SJCRH30 (cell line): ENCODE measurements at regions not wholly inside any gene's neighbourhood (a gene's known extent, or its start where the extent isn't known, plus 50 kb on each side); places are given as distances from the start of the nearest gene placed in this dataset.
"Not testable (repeated sequence)": the region's sequence is repeated elsewhere in the genome, so short reads cannot be mapped to it uniquely, and the experiment has no call there.

ENCODE experiments used
- DNase-seq, 2 experiments: peaks; one replicate each; pipeline ENCODE4 v3.0.0-alpha.2; 2015 to 2020
- H3K27ac ChIP-seq: fragments of 250-450 bp; sonication (Bioruptor Pico); 2 replicates; pipeline ENCODE4 v1.5.1; 2020; ENCODE audit warnings: mild to moderate bottlenecking, moderate library complexity
- H3K27me3 ChIP-seq: fragments of 250-450 bp; sonication (Bioruptor Pico); 2 replicates; pipeline ENCODE4 v1.5.1; 2020; ENCODE audit warnings: mild to moderate bottlenecking, moderate library complexity
- H3K36me3 ChIP-seq: fragments of 250-450 bp; sonication (Bioruptor Pico); 2 replicates; pipeline ENCODE4 v1.5.1; 2020; ENCODE audit warnings: mild to moderate bottlenecking, moderate library complexity
- H3K4me1 ChIP-seq: fragments of 250-450 bp; sonication (Bioruptor Pico); 2 replicates; pipeline ENCODE4 v1.5.1; 2020; ENCODE audit warnings: mild to moderate bottlenecking, moderate library complexity
- H3K4me3 ChIP-seq: fragments of 250-450 bp; sonication (Bioruptor Pico); 2 replicates; pipeline ENCODE4 v1.5.1; 2020; ENCODE audit warnings: mild to moderate bottlenecking, moderate library complexity
- H3K9me3 ChIP-seq: fragments of 250-450 bp; sonication (Bioruptor Pico); replicated peaks from 2 replicates; pipeline ENCODE4 v1.5.1; 2020; ENCODE audit warnings: mild to moderate bottlenecking, moderate library complexity

DNA sequence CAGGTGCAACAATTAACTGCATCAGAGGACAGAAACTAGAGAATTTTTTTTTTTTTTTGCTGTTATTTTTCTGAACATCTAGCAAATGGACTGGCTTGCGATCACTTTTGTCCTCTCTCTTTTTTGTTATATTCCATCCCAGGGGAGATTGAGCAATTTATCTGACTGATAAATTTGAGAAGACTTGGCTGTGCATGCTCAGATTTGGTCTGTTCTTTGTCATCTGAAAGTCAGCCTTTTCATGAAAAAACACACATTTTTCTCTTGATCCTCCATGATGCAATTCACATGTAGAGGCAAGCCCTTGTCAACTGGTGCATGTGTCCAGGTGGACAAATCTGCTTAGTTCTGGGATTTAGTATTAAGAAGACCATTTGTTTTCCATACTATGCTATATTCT lies 309.3 kb downstream of the LRRC3B start:
- no peak for DNase-seq
- Histone ChIP-seq H3K4me1 (no peaks in the 10 kb centered on the region), H3K36me3 (no peaks in the 10 kb centered on the region)

DNA sequence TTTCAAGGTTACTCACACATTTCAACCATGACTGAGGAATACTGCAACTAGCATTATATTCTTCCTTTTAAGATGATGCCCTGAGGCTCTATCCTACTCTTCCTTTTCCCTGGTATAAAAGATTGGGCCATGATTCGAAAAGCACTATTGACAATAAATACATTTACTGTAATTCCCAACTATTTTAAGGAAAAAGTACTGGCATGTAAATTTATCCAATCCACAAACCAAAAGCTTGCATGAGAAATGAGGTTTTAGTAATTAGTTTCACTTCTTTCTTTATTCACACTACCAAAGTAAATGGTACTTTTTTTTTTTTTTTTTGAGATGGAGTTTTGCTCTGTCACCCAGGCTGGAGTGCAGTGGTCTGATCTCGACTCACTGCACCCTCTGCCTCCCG lies 310.2 kb downstream of the LRRC3B start:
- Histone ChIP-seq H3K9me3 (no peaks in the 10 kb centered on the region), H3K4me1 (no peaks in the 10 kb centered on the region), H3K36me3 (no peaks in the 10 kb centered on the region), H3K4me3 (no peak overlapping the region), H3K27me3 (no peaks in the 10 kb centered on the region), H3K27ac (no peak overlapping the region)
- no peak for DNase-seq

More for the DNA sequence above, 309.3 kb downstream of the LRRC3B start:
- no peak overlapping the region for H3K4me3 ChIP-seq
- no peaks in the 10 kb centered on the region for H3K9me3 ChIP-seq
- no peaks in the 10 kb centered on the region for H3K27me3 ChIP-seq
- H3K27ac ChIP-seq: no peak overlapping the region

DNA sequence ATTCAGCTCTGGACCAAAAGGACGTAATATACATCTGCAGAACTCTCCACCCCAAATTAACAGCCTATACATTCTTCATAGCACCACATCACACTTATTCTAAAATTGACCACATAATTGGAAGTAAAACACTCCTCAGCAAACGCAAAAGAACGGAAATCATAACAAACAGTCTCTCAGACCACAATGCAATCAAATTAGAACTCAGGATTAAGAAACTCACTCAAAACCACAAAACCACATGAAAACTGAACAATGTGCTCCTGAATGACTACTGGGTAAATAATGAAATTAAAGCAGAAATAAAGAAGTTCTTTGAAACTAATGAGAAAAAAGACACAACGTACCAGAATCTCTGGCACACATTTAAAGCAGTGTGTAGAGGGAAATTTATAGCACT lies 322.9 kb downstream of the LRRC3B start:
- not testable (repeated sequence) for H3K4me1 ChIP-seq, H3K27me3 ChIP-seq, H3K36me3 ChIP-seq, H3K4me3 ChIP-seq, H3K27ac ChIP-seq, DNase-seq, H3K9me3 ChIP-seq

DNA sequence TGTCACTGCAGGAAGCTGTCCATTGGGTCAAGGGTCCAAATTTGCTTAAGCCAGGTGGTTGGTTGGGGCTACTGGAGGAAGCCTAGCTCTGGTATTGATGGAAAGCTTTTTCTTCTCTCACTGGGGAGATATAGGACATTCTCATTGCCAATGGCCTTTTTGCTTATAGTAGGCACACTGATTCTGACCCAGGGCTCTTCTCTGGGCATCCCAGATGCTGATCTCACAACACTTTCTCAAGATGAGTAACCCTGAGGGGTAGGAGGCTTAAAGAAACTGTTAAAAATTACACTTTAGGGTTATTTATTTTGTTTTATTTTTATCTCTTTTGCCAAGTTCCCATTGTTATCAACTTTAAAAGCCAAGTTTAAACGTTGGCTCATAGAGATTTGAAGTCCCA lies 337.8 kb downstream of the LRRC3B start:
- H3K36me3 ChIP-seq: no peaks in the 10 kb centered on the region
- H3K4me1 ChIP-seq: peaks cover 2% of the 10 kb centered on the region; the same call in 1 of the 2 replicates
- H3K27me3 ChIP-seq: no peaks in the 10 kb centered on the region
- H3K4me3 ChIP-seq: no peak overlapping the region
- no peaks in the 10 kb centered on the region for H3K9me3 ChIP-seq
- H3K27ac ChIP-seq: no peak overlapping the region
- no peak for DNase-seq

DNA sequence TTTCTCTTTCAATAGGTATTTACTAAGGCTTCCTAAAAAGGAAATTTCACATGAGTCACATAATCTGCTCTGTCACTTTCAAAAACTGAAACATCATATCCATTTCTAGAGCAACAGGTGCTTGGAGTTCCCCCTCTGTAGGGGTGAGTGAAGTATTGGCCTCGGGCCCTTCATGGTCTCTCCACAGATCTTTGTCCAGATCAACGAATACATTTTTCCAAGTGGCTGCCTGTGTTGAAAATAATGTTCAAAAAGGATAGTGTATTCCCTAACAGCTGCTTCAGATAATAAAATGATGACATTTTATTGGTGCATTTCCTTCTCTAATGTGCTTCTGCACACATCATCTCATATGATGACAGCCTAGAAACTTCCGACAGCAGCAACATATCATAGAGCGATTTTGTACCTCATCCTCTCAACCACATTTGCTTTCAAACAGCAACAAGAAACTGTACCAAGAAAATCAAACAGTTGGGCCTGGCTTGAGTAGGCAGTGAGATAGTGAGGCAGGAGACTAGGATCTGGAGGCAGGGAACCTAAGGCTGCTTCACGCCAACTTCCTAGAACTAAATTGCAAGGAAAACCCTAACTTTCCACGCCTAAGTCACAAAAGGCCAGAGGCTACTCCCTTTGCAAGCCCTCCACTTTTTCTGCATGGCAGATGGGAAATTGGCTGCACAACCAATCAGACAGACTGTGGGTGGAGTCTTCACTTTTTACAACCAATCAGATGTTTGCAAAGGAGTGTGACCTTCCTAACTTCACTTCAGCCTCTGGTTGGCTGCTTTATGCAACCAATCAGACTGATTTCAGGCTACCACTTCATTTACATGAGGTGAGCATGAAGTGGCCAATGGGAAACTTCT lies 340.2 kb downstream of the LRRC3B start:
- no peak overlapping the region for H3K27ac ChIP-seq
- H3K27me3 ChIP-seq: no peaks in the 10 kb centered on the region
- H3K4me3 ChIP-seq: no peak overlapping the region
- no peaks in the 10 kb centered on the region for H3K9me3 ChIP-seq
- H3K4me1 ChIP-seq: peaks cover 2% of the 10 kb centered on the region; the same call in 1 of the 2 replicates
- DNase-seq: peak; percentile 16 to 46
- no peaks in the 10 kb centered on the region for H3K36me3 ChIP-seq

DNA sequence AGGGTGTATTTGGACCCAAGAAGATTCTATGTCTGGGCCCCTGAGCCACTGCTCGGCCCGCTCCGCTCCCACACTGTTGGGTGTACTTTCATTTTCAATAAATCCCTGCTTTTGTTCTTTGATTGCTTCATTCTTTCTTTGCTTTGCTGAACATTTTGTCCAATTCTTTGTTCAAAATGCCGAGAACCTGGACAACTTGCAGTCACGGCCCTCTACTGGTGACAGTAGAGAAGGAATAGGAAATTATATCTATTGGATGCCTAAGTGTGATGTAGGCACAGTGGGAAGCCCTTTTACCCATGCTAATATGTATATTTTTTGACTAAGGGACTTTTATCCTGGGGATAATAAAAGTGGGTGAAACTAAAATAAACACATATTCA lies 340.8 kb downstream of the LRRC3B start:
- peaks cover 2% of the 10 kb centered on the region; the same call in 1 of the 2 replicates for H3K4me1 ChIP-seq
- H3K4me3 ChIP-seq: no peak overlapping the region
- H3K27me3 ChIP-seq: no peaks in the 10 kb centered on the region
- no peaks in the 10 kb centered on the region for H3K36me3 ChIP-seq
- peak in 1 of 2 experiments; percentile 17 for DNase-seq
- no peaks in the 10 kb centered on the region for H3K9me3 ChIP-seq
- no peak overlapping the region for H3K27ac ChIP-seq

DNA sequence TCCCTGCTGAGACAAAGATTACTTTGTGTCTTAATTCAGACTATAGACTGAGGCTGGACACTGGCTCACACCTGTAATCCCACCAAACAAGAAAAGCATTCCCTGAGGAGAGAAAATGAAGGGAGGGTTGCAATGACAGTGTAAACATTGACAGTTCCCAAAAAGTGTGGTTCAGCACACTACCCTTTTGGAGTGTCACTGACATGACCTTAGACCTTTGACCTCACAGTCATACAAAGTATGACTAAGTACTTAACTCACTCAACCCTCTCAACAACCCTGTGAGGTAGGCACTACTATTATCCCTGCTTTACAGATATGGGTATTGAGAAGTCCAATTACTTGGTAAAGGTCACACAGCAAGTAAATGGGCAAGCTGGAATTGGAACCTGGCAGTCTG lies 341.7 kb downstream of the LRRC3B start:
- Histone ChIP-seq H3K4me1 (peaks cover 2% of the 10 kb centered on the region; the same call in 1 of the 2 replicates), H3K27me3 (no peaks in the 10 kb centered on the region), H3K9me3 (no peaks in the 10 kb centered on the region), H3K4me3 (no peak overlapping the region), H3K36me3 (no peaks in the 10 kb centered on the region), H3K27ac (no peak overlapping the region)
- no peak for DNase-seq

DNA sequence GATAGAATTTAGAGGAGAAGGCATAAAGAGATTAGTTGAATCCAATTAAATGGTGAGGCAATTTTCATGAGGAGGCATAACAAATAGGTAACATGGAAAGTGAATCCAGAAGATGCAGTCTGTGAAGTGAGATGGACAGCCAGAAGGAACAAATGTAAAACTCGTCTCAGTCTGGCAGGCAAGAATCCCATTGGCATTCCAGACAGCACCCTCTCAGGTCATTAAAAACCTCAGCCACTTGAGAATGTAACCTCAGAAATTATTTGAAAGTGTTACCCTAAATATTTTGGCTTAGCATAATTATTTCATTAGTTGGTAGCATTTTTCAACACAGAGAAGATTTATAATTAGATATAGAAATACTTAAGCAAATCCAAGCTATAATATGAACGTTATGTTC lies 342.3 kb downstream of the LRRC3B start:
- peaks cover 2% of the 10 kb centered on the region; the same call in 1 of the 2 replicates for H3K4me1 ChIP-seq
- no peak for DNase-seq
- no peaks in the 10 kb centered on the region for H3K9me3 ChIP-seq
- no peak overlapping the region for H3K4me3 ChIP-seq
- no peak overlapping the region for H3K27ac ChIP-seq
- H3K27me3 ChIP-seq: no peaks in the 10 kb centered on the region
- H3K36me3 ChIP-seq: no peaks in the 10 kb centered on the region

DNA sequence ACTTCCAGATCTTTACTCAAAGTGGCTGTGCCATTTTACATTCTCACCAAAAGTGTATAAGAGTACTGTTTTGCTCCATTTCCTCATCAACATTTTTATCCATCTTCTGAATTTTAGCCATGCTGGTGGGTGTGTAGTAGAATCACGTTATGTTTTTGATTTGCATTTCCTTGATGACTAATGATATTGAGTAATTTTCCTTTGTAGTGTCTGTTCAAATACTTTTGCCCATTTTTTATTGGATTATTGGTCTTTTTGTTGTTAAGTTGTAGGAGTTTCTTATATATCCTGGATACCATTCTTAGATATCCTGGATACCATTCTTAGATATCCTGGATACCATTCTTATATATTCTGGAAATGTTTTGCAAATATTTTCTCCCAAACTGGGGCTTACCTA lies 344.9 kb downstream of the LRRC3B start:
- Histone ChIP-seq H3K27me3 (no peaks in the 10 kb centered on the region), H3K27ac (no peak overlapping the region), H3K4me3 (no peak overlapping the region), H3K9me3 (no peaks in the 10 kb centered on the region), H3K4me1 (no peaks in the 10 kb centered on the region), H3K36me3 (no peaks in the 10 kb centered on the region)
- no peak for DNase-seq

DNA sequence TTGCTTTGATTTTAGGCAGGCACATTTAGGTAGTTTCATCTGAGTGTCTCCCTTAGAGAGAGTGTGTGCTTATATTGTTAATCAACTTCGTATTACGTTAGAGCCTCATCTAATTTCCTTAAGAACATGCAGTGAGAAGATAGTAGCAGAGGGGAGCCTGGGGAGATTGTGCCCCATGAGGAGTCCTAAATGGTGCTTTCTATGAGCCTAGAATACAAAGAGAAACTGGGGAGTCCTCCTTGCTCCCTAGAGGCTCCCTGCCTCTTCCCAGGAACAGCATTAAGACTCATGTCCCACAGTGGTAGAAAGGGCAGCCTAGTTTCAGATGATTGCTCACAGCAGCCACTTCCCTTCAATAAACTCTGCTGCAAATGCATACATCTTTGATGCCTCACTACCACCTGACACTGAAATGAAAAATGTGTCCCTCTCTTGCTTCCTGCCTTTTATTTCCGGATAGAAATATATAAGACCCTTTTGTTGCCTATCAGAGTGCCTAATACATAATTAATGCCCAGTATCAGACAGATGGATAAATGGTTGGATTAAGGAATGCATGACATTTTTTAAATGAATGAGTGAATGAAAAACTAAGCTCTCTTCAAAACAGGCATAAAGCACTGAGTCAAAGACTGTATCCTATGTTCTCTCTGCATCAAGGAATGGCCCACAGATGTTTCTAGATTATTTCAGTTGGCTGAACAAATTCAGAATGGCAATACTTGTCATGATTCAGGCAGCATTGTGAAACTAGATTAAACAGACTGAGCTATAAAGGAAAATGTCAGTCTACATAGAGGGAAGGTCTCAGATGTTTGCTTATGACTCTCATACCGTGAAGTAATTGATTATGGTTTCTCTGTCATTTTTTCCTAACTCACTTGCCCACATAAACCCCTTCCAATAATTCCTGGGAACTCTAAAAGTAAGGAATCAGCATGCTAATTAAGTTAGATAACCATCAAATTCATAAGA lies 362.1 kb downstream of the LRRC3B start:
- Histone ChIP-seq H3K27ac (no peak overlapping the region), H3K27me3 (no peaks in the 10 kb centered on the region), H3K4me1 (no peaks in the 10 kb centered on the region), H3K4me3 (no peak overlapping the region), H3K9me3 (no peaks in the 10 kb centered on the region), H3K36me3 (no peaks in the 10 kb centered on the region)
- no peak for DNase-seq

DNA sequence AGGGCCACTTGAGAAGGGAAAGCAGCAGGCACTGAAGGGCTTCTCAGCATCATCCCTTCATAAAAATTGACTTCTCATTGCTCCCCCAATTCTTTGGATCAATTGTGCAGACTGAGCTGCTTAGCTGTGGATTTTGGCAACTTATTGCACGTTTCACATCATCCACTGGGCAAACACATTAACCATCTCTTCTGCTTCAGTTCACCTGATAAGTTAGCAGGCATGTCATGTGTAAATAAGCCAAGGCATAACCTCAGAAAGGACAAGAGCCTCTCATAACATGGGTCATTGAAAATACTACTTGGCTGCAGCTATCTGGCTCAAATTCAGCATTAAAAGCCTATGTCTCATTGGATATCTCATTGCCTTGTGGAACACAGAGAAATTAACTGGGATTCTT lies 366.5 kb downstream of the LRRC3B start:
- H3K9me3 ChIP-seq: no peaks in the 10 kb centered on the region
- H3K4me3 ChIP-seq: no peak overlapping the region
- H3K36me3 ChIP-seq: no peaks in the 10 kb centered on the region
- no peak overlapping the region for H3K27ac ChIP-seq
- H3K27me3 ChIP-seq: no peaks in the 10 kb centered on the region
- H3K4me1 ChIP-seq: no peaks in the 10 kb centered on the region
- no peak for DNase-seq

DNA sequence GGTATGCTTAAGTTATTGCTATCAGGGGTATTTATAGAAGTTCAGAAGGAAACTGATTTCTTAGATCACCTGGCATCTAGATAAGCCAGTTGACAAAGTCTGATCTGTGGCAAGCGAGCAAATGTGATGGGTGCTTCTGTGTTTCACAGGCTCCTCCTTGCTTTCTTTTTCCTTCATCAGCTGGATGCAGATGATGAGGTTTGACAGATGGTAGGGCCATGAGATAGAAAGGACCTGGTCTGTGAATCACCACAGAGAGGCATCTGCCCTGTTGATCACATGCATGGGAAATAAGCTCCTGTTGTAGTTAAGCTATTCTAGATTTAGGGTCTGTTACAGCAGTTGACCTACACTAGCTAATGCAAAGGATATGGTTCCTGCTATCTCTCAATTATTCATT lies 372.0 kb downstream of the NEK10 start:
- no peak overlapping the region for H3K4me3 ChIP-seq
- H3K9me3 ChIP-seq: no peaks in the 10 kb centered on the region
- no peak for DNase-seq
- no peaks in the 10 kb centered on the region for H3K27me3 ChIP-seq
- H3K4me1 ChIP-seq: no peaks in the 10 kb centered on the region
- no peak overlapping the region for H3K27ac ChIP-seq
- H3K36me3 ChIP-seq: no peaks in the 10 kb centered on the region

DNA sequence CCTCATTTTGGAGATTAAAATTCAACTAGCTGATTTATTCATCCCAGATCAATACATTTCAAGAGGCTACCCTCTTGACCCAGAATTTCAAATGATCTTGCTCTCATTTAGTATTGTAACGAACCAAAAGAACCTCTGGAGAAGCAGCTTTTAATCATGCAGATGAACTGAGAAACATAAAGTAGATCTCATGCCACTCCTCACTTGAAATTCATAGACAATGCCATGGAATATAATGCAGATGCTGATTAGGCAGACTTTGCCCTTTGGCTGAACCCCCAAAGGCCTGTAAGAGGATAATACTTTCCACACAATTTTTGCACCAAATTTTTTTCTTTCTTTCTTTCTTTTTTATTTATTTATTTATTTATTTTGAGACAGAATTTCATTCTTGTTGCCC lies 358.3 kb downstream of the NEK10 start:
- H3K4me3 ChIP-seq: no peak overlapping the region
- no peaks in the 10 kb centered on the region for H3K9me3 ChIP-seq
- H3K36me3 ChIP-seq: no peaks in the 10 kb centered on the region
- no peak overlapping the region for H3K27ac ChIP-seq
- H3K27me3 ChIP-seq: no peaks in the 10 kb centered on the region
- no peak for DNase-seq
- H3K4me1 ChIP-seq: no peaks in the 10 kb centered on the region

DNA sequence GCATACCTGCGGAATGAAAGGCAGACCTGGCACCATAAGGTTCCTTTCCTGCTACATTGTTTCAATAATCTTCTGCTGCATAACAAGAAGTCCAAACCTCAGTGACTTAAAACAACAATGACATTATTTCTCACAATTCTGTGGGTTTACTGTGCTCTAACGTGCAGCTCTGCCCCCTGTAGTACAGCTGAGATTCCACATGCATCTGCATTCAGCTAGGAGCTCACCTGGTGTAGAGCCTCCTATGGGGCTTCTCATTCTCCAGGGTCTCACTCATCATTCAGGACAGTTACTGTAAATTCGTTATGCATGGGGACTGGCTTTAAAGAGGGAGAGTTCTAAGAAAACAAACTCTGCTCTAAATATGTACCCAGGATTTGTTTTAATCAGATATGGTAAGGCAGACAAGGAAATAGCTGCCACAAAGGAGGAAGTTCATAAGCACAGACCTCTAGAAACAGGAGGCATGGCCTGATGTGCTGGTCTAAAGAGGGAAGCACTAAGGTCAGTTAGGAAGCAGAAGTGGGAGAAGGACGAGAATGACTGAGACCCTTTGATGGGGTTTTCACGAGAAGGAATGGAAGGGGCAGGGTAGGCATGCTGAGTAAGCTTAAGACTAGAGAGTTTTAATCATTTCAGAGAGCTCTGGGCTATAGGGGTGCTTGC lies 347.0 kb downstream of the NEK10 start:
- Histone ChIP-seq H3K9me3 (no peaks in the 10 kb centered on the region), H3K27ac (no peak overlapping the region), H3K4me3 (no peak overlapping the region), H3K36me3 (no peaks in the 10 kb centered on the region), H3K27me3 (no peaks in the 10 kb centered on the region), H3K4me1 (no peaks in the 10 kb centered on the region)
- DNase-seq: no peak

DNA sequence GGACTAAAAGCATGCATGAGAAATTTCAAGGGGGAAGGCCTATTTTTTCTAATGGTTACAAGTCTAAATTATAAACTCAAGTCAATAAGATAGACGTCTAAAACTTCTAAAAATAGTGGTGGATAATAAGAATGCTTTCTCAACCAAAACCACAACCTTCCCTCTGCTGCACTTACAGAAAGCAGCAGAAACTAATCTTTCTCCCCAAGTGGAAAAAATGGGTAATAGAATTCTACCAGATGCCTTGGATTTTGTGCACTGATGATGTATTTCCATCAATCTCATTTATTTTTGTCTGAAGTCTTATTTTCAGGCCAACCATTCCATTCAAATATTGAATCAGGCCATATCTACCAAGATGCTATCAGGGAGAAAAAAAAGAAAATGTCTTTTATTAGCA lies 344.7 kb downstream of the NEK10 start:
- no peaks in the 10 kb centered on the region for H3K4me1 ChIP-seq
- H3K9me3 ChIP-seq: no peaks in the 10 kb centered on the region
- H3K36me3 ChIP-seq: no peaks in the 10 kb centered on the region
- H3K4me3 ChIP-seq: no peak overlapping the region
- no peaks in the 10 kb centered on the region for H3K27me3 ChIP-seq
- no peak overlapping the region for H3K27ac ChIP-seq
- DNase-seq: no peak
